ENCODE measurements at regions not wholly inside any gene's neighbourhood (a gene's known extent, or its start where the extent isn't known, plus 50 kb on each side); places are given as distances from the start of the nearest gene placed in this dataset.
A peak's percentile ranks its signal among the peaks of the same experiment; 100 is the strongest.

GRCh38 chr12:39685854-39686657 lies 66.5 kb upstream of the ABCD2 start:
- H3K27ac ChIP-seq (ENCODE audit: low read depth, low read length) = no peak overlapping the region
- H3K9me3 ChIP-seq (ENCODE audit: control insufficient read depth, low read length) = no peaks in the 10 kb centered on the region
- Mint-ChIP-seq H3K27ac (no peak overlapping the region), H3K9me3 (no peaks in the 10 kb centered on the region), H3K27me3 (ENCODE audit: insufficient read depth) (no peaks in the 10 kb centered on the region), H3K36me3 (ENCODE audit: low read depth) (no peaks in the 10 kb centered on the region), H3K4me1 (no peaks in the 10 kb centered on the region), H3K4me3 (no peak overlapping the region)
- WGBS, 2 experiments (ENCODE audit: insufficient coverage in 1 of 2, insufficient read length in 1 of 2) = 93% methylated on average over 1 of the region's 1 CpG; no CpG with 5 or more reads in 1 of the 2 experiments
- no peaks in the 10 kb centered on the region for H3K27me3 ChIP-seq (ENCODE audit: control insufficient read depth, insufficient read depth, low read length, poor library complexity, severe bottlenecking)
- no peak overlapping the region for H3K9ac ChIP-seq (ENCODE audit: extremely low read depth, low read length, poor library complexity, severe bottlenecking)
- no peaks in the 10 kb centered on the region for H3K36me3 ChIP-seq (ENCODE audit: control insufficient read depth, insufficient read depth, low read length)
- peak; percentile 69 for DNase-seq
- H3K4me3 ChIP-seq (ENCODE audit: low read length) = no peak overlapping the region
- TF ChIP-seq CTCF (conservative IDR thresholded peaks at IDR 0.05) = no peak
- H3K4me1 ChIP-seq (ENCODE audit: control insufficient read depth, insufficient read depth, low read length) = no peaks in the 10 kb centered on the region

- WGBS, 2 experiments (ENCODE audit: insufficient coverage in 1 of 2, insufficient read length in 1 of 2) = 93 to 100% methylated on average over 1 to 4 of the region's 4 CpGs
- no peaks in the 10 kb centered on the region for H3K36me3 Mint-ChIP-seq (ENCODE audit: low read depth)
- H3K9me3 Mint-ChIP-seq = peaks cover 12% of the 10 kb centered on the region
- Histone ChIP-seq H3K9ac (ENCODE audit: extremely low read depth, low read length, poor library complexity, severe bottlenecking) (no peak overlapping the region), H3K27me3 (ENCODE audit: control insufficient read depth, insufficient read depth, low read length, poor library complexity, severe bottlenecking) (no peaks in the 10 kb centered on the region), H3K4me3 (ENCODE audit: low read length) (no peak overlapping the region), H3K4me1 (ENCODE audit: control insufficient read depth, insufficient read depth, low read length) (no peaks in the 10 kb centered on the region), H3K36me3 (ENCODE audit: control insufficient read depth, insufficient read depth, low read length) (no peaks in the 10 kb centered on the region), H3K27ac (ENCODE audit: low read depth, low read length) (no peak overlapping the region), H3K9me3 (ENCODE audit: control insufficient read depth, low read length) (peaks cover 5% of the 10 kb centered on the region)
- no peak overlapping the region for H3K27ac Mint-ChIP-seq
- DNase-seq = no peak
- H3K27me3 Mint-ChIP-seq (ENCODE audit: insufficient read depth) = no peaks in the 10 kb centered on the region
- TF ChIP-seq CTCF (conservative IDR thresholded peaks at IDR 0.05) = no peak
- H3K4me1 Mint-ChIP-seq = no peaks in the 10 kb centered on the region
- H3K4me3 Mint-ChIP-seq = no peak overlapping the region
Observed at GRCh38 chr12:39682689-39683477, 63.3 kb upstream of the ABCD2 start.

GRCh38 chr12:39675263-39675662 lies 55.7 kb upstream of the ABCD2 start:
- 86% methylated on average over 1 of the region's 1 CpG; no CpG with 5 or more reads in 1 of the 2 experiments for WGBS, 2 experiments (ENCODE audit: insufficient coverage in 1 of 2, insufficient read length in 1 of 2)
- H3K4me3 Mint-ChIP-seq = no peak overlapping the region
- Histone ChIP-seq H3K4me3 (ENCODE audit: low read length) (no peak overlapping the region), H3K9me3 (ENCODE audit: control insufficient read depth, low read length) (peaks cover 9% of the 10 kb centered on the region), H3K4me1 (ENCODE audit: control insufficient read depth, insufficient read depth, low read length) (no peaks in the 10 kb centered on the region), H3K9ac (ENCODE audit: extremely low read depth, low read length, poor library complexity, severe bottlenecking) (no peak overlapping the region), H3K27ac (ENCODE audit: low read depth, low read length) (no peak overlapping the region), H3K27me3 (ENCODE audit: control insufficient read depth, insufficient read depth, low read length, poor library complexity, severe bottlenecking) (no peaks in the 10 kb centered on the region), H3K36me3 (ENCODE audit: control insufficient read depth, insufficient read depth, low read length) (no peaks in the 10 kb centered on the region)
- H3K36me3 Mint-ChIP-seq (ENCODE audit: low read depth) = no peaks in the 10 kb centered on the region
- H3K27ac Mint-ChIP-seq = no peak overlapping the region
- H3K27me3 Mint-ChIP-seq (ENCODE audit: insufficient read depth) = peaks cover 2% of the 10 kb centered on the region
- peak; percentile 53 for DNase-seq
- peak; percentile 48 for TF ChIP-seq CTCF (conservative IDR thresholded peaks at IDR 0.05)
- peaks cover 16% of the 10 kb centered on the region for H3K9me3 Mint-ChIP-seq
- H3K4me1 Mint-ChIP-seq = peaks cover 17% of the 10 kb centered on the region

Measured in endodermal cell (in vitro differentiated cells).